ENCODE measurements at regions not wholly inside any gene's neighbourhood (a gene's known extent, or its start where the extent isn't known, plus 50 kb on each side); places are given as distances from the start of the nearest gene placed in this dataset.

GRCh38 chr13:68359105-68359504, 1129.0 kb upstream of the PCDH9 start:
- peak; percentile 48 for DNase-seq
- ATAC-seq: peak; percentile 61
- CTCF ChIA-PET: no interaction called here
- BruUV-seq (replicated peaks): no TSS peak
- no peaks in the 10 kb centered on the region for H3K36me3 ChIP-seq (ENCODE audit: low read depth, low read length)
- H3K4me2 ChIP-seq (ENCODE audit: low read length): peak overlapping the region; percentile 74; the same call in 1 of the 2 replicates
- H3K27ac ChIP-seq (ENCODE audit: low read length): peak overlapping the region; percentile 82
- H3K4me3 ChIP-seq (ENCODE audit: low read length): no peak overlapping the region
- H3K9ac ChIP-seq (ENCODE audit: low read length): peak overlapping the region; percentile 48
- no peaks in the 10 kb centered on the region for H3K9me2 ChIP-seq (replicated peaks; ENCODE audit: low read length)
- H3K27me3 ChIP-seq (ENCODE audit: low read length): no peaks in the 10 kb centered on the region
- POLR2A ChIA-PET (ENCODE audit: unreplicated experiment): no interaction called here
- no peak for TF ChIP-seq EZH2 (IDR thresholded peaks at IDR 0.05; ENCODE audit: low read length, unreplicated experiment)
- TF ChIP-seq CTCF (conservative IDR thresholded peaks at IDR 0.05; ENCODE audit: low read depth, low read length): no peak
- peaks cover 16% of the 10 kb centered on the region for H3K4me1 ChIP-seq (ENCODE audit: insufficient read depth, low read length)
- intact Hi-C loops (cut with micrococcal nuclease): loop anchor here (2.0 to 5.0 kb wide), 3 partner anchors 57 to 568 kb away; no protein-coding TSS in a partner anchor
- no peak overlapping the region for H2AFZ ChIP-seq (ENCODE audit: low read length)
- H3K79me2 ChIP-seq (ENCODE audit: low read length): no peaks in the 10 kb centered on the region
- H4K20me1 ChIP-seq (ENCODE audit: low read length): no peaks in the 10 kb centered on the region
- H3K9me3 ChIP-seq (ENCODE audit: low read length): no peaks in the 10 kb centered on the region
- no peaks in the 10 kb centered on the region for H3F3A ChIP-seq (ENCODE audit: low read length, unreplicated experiment)

GRCh38 chr13:68358294-68358705, 1128.2 kb upstream of the PCDH9 start:
- intact Hi-C loops (cut with micrococcal nuclease): loop anchor here (1.0 to 5.0 kb wide), 5 partner anchors 11 to 569 kb away; no protein-coding TSS in a partner anchor
- DNase-seq: peak; percentile 61
- H3K4me2 ChIP-seq (ENCODE audit: low read length): peak overlapping the region; percentile 74
- peak overlapping the region; percentile 82 for H3K27ac ChIP-seq (ENCODE audit: low read length)
- CTCF ChIA-PET: no interaction called here
- POLR2A ChIA-PET (ENCODE audit: unreplicated experiment): no interaction called here
- peak overlapping the region; percentile 23; the same call in 1 of the 2 replicates for H3K4me3 ChIP-seq (ENCODE audit: low read length)
- H2AFZ ChIP-seq (ENCODE audit: low read length): no peak overlapping the region
- ATAC-seq: peak; percentile 88
- H3K36me3 ChIP-seq (ENCODE audit: low read depth, low read length): no peaks in the 10 kb centered on the region
- H3K9ac ChIP-seq (ENCODE audit: low read length): peak overlapping the region; percentile 48
- H3K9me3 ChIP-seq (ENCODE audit: low read length): no peaks in the 10 kb centered on the region
- no peaks in the 10 kb centered on the region for H3K27me3 ChIP-seq (ENCODE audit: low read length)
- BruUV-seq (replicated peaks): no TSS peak
- peaks cover 16% of the 10 kb centered on the region for H3K4me1 ChIP-seq (ENCODE audit: insufficient read depth, low read length)
- TF ChIP-seq EZH2 (IDR thresholded peaks at IDR 0.05; ENCODE audit: low read length, unreplicated experiment) (no peak), EZH2phosphoT487 (IDR thresholded peaks at IDR 0.05; ENCODE audit: borderline replicate concordance, low read length) (no peak), CTCF (conservative IDR thresholded peaks at IDR 0.05; ENCODE audit: low read depth, low read length) (no peak)
- H3K79me2 ChIP-seq (ENCODE audit: low read length): no peaks in the 10 kb centered on the region
- no peaks in the 10 kb centered on the region for H4K20me1 ChIP-seq (ENCODE audit: low read length)
- H3K9me2 ChIP-seq (replicated peaks; ENCODE audit: low read length): no peaks in the 10 kb centered on the region
- H3F3A ChIP-seq (ENCODE audit: low read length, unreplicated experiment): no peaks in the 10 kb centered on the region

DNA sequence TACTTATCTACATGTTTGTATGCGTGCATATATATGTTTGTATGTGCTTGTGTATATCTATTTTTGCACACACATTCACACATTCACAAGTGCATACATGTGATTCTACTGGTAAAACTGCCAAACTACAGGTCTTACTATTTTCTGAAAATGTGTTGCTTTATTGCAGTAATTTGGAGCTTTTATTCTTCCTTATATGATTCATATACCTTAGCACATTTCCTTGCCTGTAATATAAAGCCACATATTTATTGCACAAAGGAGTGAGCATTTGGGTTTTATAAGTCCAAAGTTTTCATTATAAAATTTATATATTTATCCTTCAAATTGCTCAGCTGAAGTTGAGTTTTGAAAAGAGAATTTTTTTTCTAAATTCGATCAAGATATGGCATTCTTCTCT, 1120.4 kb upstream of the PCDH9 start:
- BruUV-seq (replicated peaks): no TSS peak
- Histone ChIP-seq H3K27ac (ENCODE audit: low read length) (no peak overlapping the region), H3K4me2 (ENCODE audit: low read length) (no peak overlapping the region), H3K27me3 (ENCODE audit: low read length) (no peaks in the 10 kb centered on the region), H3K9me3 (ENCODE audit: low read length) (no peaks in the 10 kb centered on the region), H3F3A (ENCODE audit: low read length, unreplicated experiment) (no peaks in the 10 kb centered on the region), H3K4me3 (ENCODE audit: low read length) (no peak overlapping the region), H3K9ac (ENCODE audit: low read length) (no peak overlapping the region), H4K20me1 (ENCODE audit: low read length) (no peaks in the 10 kb centered on the region), H3K9me2 (replicated peaks; ENCODE audit: low read length) (no peaks in the 10 kb centered on the region), H3K4me1 (ENCODE audit: insufficient read depth, low read length) (0 out of 2 replicates have a peak, but pooled peaks cover 4% of the 10 kb centered on the region), H2AFZ (ENCODE audit: low read length) (no peak overlapping the region), H3K36me3 (ENCODE audit: low read depth, low read length) (no peaks in the 10 kb centered on the region), H3K79me2 (ENCODE audit: low read length) (no peaks in the 10 kb centered on the region)
- intact Hi-C loops (cut with micrococcal nuclease): no loop called here
- ATAC-seq: no peak
- DNase-seq: no peak
- ChIA-PET POLR2A (ENCODE audit: unreplicated experiment) (no interaction called here), CTCF (no interaction called here)
- TF ChIP-seq CTCF (conservative IDR thresholded peaks at IDR 0.05; ENCODE audit: low read depth, low read length) (no peak), EZH2phosphoT487 (IDR thresholded peaks at IDR 0.05; ENCODE audit: borderline replicate concordance, low read length) (no peak), EZH2 (IDR thresholded peaks at IDR 0.05; ENCODE audit: low read length, unreplicated experiment) (no peak)

Data from PC-3 (cell line).